ENCODE measurements at regions not wholly inside any gene's neighbourhood (a gene's known extent, or its start where the extent isn't known, plus 50 kb on each side); places are given as distances from the start of the nearest gene placed in this dataset.

- BruUV-seq (replicated peaks): no TSS peak
- H3K4me3 ChIP-seq (ENCODE audit: low read depth, low read length, poor library complexity, severe bottlenecking): no peak overlapping the region
- intact Hi-C loops (cut with micrococcal nuclease; ENCODE audit: unreplicated experiment): no loop called here
- ChIA-PET CTCF (ENCODE audit: unreplicated experiment) (no interaction called here), POLR2A (no interaction called here)
- no peaks in the 10 kb centered on the region for H3K9me3 ChIP-seq (ENCODE audit: low read length)
- H3K4me2 ChIP-seq (ENCODE audit: low read length): no peak overlapping the region
- no peaks in the 10 kb centered on the region for H3K9me2 ChIP-seq (ENCODE audit: insufficient read depth, low read length)
- no peaks in the 10 kb centered on the region for H3K36me3 ChIP-seq (ENCODE audit: insufficient read depth, low read length)
- no peak for TF ChIP-seq EZH2phosphoT487 (IDR thresholded peaks at IDR 0.05; ENCODE audit: borderline replicate concordance, low read depth, low read length)
- no peak for TF ChIP-seq CTCF (conservative IDR thresholded peaks at IDR 0.05; ENCODE audit: low read length)
- H3K79me2 ChIP-seq (ENCODE audit: insufficient read depth, low read depth, low read length): no peaks in the 10 kb centered on the region
- H4K20me1 ChIP-seq (ENCODE audit: insufficient read depth, low read length): no peaks in the 10 kb centered on the region
- DNase-seq (ENCODE audit: low spot score): no peak
- no peak overlapping the region for H2AFZ ChIP-seq (ENCODE audit: low read length)
- no peak overlapping the region for H3K27ac ChIP-seq (ENCODE audit: low read depth, low read length, poor library complexity, severe bottlenecking)
- H3K4me1 ChIP-seq (ENCODE audit: insufficient read depth, low read length, poor library complexity, severe bottlenecking): no peaks in the 10 kb centered on the region
These were observed 142.9 kb upstream of the SERP2 start for GRCh38 chr13:44230736-44231135.

GRCh38 chr13:44231786-44232516, 141.7 kb upstream of the SERP2 start:
- ChIA-PET CTCF (ENCODE audit: unreplicated experiment) (no interaction called here), POLR2A (interaction anchor here (0.6 kb wide), 2 partner anchors 145 to 185 kb away, joined by 3 to 5 read pairs; no protein-coding TSS in a partner anchor)
- no peak overlapping the region for H3K4me2 ChIP-seq (ENCODE audit: low read length)
- no peak overlapping the region for H3K4me3 ChIP-seq (ENCODE audit: low read depth, low read length, poor library complexity, severe bottlenecking)
- no peaks in the 10 kb centered on the region for H3K4me1 ChIP-seq (ENCODE audit: insufficient read depth, low read length, poor library complexity, severe bottlenecking)
- DNase-seq (ENCODE audit: low spot score): no peak
- no peaks in the 10 kb centered on the region for H4K20me1 ChIP-seq (ENCODE audit: insufficient read depth, low read length)
- TF ChIP-seq EZH2phosphoT487 (IDR thresholded peaks at IDR 0.05; ENCODE audit: borderline replicate concordance, low read depth, low read length) (no peak), CTCF (conservative IDR thresholded peaks at IDR 0.05; ENCODE audit: low read length) (no peak)
- no peaks in the 10 kb centered on the region for H3K9me3 ChIP-seq (ENCODE audit: low read length)
- no peaks in the 10 kb centered on the region for H3K9me2 ChIP-seq (ENCODE audit: insufficient read depth, low read length)
- H2AFZ ChIP-seq (ENCODE audit: low read length): no peak overlapping the region
- no peak overlapping the region for H3K27ac ChIP-seq (ENCODE audit: low read depth, low read length, poor library complexity, severe bottlenecking)
- no TSS peak for BruUV-seq (replicated peaks)
- no peaks in the 10 kb centered on the region for H3K79me2 ChIP-seq (ENCODE audit: insufficient read depth, low read depth, low read length)
- H3K36me3 ChIP-seq (ENCODE audit: insufficient read depth, low read length): no peaks in the 10 kb centered on the region
- intact Hi-C loops (cut with micrococcal nuclease; ENCODE audit: unreplicated experiment): no loop called here

- intact Hi-C loops (cut with micrococcal nuclease; ENCODE audit: unreplicated experiment): no loop called here
These were observed 140.8 kb upstream of the SERP2 start for GRCh38 chr13:44232774-44233173.

More at GRCh38 chr13:44232774-44233173, 140.8 kb upstream of the SERP2 start:
- Histone ChIP-seq H3K9me3 (ENCODE audit: low read length) (no peaks in the 10 kb centered on the region), H4K20me1 (ENCODE audit: insufficient read depth, low read length) (no peaks in the 10 kb centered on the region), H3K36me3 (ENCODE audit: insufficient read depth, low read length) (no peaks in the 10 kb centered on the region), H2AFZ (ENCODE audit: low read length) (no peak overlapping the region), H3K27ac (ENCODE audit: low read depth, low read length, poor library complexity, severe bottlenecking) (no peak overlapping the region), H3K4me2 (ENCODE audit: low read length) (no peak overlapping the region), H3K4me1 (ENCODE audit: insufficient read depth, low read length, poor library complexity, severe bottlenecking) (no peaks in the 10 kb centered on the region), H3K4me3 (ENCODE audit: low read depth, low read length, poor library complexity, severe bottlenecking) (no peak overlapping the region), H3K79me2 (ENCODE audit: insufficient read depth, low read depth, low read length) (no peaks in the 10 kb centered on the region), H3K9me2 (ENCODE audit: insufficient read depth, low read length) (no peaks in the 10 kb centered on the region)
- DNase-seq (ENCODE audit: low spot score): no peak
- ChIA-PET CTCF (ENCODE audit: unreplicated experiment) (no interaction called here), POLR2A (interaction anchor here (0.6 kb wide), 2 partner anchors 146 to 186 kb away, joined by 3 to 5 read pairs; no protein-coding TSS in a partner anchor)
- TF ChIP-seq CTCF (conservative IDR thresholded peaks at IDR 0.05; ENCODE audit: low read length): no peak
- TF ChIP-seq EZH2phosphoT487 (IDR thresholded peaks at IDR 0.05; ENCODE audit: borderline replicate concordance, low read depth, low read length): no peak
- BruUV-seq (replicated peaks): no TSS peak

All from OCI-LY7 (cell line).